ENCODE measurements at regions not wholly inside any gene's neighbourhood (a gene's known extent, or its start where the extent isn't known, plus 50 kb on each side); places are given as distances from the start of the nearest gene placed in this dataset.

DNA sequence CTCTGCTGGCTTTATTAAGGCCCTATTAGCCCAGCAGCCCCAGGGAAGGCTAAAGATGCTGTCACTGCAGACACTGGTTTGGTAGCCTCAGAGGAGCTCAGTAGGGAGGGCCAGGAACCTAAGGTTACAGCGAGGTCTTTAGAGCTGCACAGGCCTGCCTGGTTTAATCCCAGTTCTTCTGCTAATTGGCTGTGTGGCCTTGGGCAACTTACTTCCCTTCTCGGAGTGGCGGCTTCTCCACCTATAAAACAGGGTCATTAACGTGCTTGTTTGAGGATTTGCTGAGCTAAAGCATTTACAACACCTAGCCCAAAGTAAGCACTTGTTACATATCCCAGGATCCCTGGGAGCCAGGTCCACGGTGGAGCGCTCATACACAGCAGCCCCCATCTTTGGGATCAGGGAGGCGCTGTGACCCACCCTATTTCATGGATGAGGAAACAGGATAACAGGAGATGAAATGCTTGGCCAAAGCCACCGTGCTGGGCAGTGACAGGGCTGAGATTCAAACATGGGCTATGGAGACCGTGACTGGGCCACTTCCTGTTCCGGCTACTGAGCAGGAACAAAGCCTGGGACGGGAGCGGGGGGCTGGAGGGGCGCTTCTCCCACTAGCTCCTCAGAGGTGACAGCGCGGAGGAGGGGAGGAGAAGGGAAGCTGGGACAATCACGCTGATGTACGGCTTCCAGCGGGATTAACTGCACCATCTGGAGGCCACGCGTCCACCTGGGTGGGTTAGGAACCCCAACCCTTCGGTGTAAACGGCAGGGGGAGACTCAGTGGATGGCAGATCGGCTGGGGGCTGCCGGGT is 61.5 kb downstream of the IGLL1 start:
- TF ChIP-seq, protein P1, sequence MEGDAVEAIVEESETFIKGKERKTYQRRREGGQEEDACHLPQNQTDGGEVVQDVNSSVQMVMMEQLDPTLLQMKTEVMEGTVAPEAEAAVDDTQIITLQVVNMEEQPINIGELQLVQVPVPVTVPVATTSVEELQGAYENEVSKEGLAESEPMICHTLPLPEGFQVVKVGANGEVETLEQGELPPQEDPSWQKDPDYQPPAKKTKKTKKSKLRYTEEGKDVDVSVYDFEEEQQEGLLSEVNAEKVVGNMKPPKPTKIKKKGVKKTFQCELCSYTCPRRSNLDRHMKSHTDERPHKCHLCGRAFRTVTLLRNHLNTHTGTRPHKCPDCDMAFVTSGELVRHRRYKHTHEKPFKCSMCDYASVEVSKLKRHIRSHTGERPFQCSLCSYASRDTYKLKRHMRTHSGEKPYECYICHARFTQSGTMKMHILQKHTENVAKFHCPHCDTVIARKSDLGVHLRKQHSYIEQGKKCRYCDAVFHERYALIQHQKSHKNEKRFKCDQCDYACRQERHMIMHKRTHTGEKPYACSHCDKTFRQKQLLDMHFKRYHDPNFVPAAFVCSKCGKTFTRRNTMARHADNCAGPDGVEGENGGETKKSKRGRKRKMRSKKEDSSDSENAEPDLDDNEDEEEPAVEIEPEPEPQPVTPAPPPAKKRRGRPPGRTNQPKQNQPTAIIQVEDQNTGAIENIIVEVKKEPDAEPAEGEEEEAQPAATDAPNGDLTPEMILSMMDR (IDR thresholded peaks at IDR 0.05), result no peak
- no peak for TF ChIP-seq POLR2A (IDR thresholded peaks at IDR 0.05)

All from body of pancreas (tissue), 4 donors.